ENCODE measurements at regions not wholly inside any gene's neighbourhood (a gene's known extent, or its start where the extent isn't known, plus 50 kb on each side); places are given as distances from the start of the nearest gene placed in this dataset.
"Not testable (repeated sequence)": the region's sequence is repeated elsewhere in the genome, so short reads cannot be mapped to it uniquely, and the experiment has no call there.

GRCh38 chr4:12446256-12446655 lies 1017.6 kb upstream of the HS3ST1 start:
- H3K27ac Mint-ChIP-seq, result no peak overlapping the region
- H3K27me3 Mint-ChIP-seq, result no peaks in the 10 kb centered on the region
- DNase-seq, result no peak
- Histone ChIP-seq H3K4me3 (ENCODE audit: low read length) (no peak overlapping the region), H3K9me3 (ENCODE audit: low read length) (no peaks in the 10 kb centered on the region), H3K36me3 (ENCODE audit: insufficient read depth, low read length) (no peaks in the 10 kb centered on the region), H3K4me1 (ENCODE audit: insufficient read depth, low read length) (no peaks in the 10 kb centered on the region), H3K27me3 (ENCODE audit: insufficient read depth, low read length, poor library complexity, severe bottlenecking) (no peaks in the 10 kb centered on the region), H3K27ac (ENCODE audit: low read depth, low read length) (no peak overlapping the region)
- H3K4me1 Mint-ChIP-seq, result no peaks in the 10 kb centered on the region
- no peak overlapping the region for H3K4me3 Mint-ChIP-seq
- peaks cover 11 to 28% (median 17%) of the 10 kb centered on the region in 5 donors for H3K9me3 Mint-ChIP-seq
- no peaks in the 10 kb centered on the region for H3K36me3 Mint-ChIP-seq
- ChIA-PET CTCF (no interaction called here), POLR2A (no interaction called here)

GRCh38 chr4:12445711-12446235 lies 1017.1 kb upstream of the HS3ST1 start:
- Mint-ChIP-seq H3K4me1 (no peaks in the 10 kb centered on the region), H3K36me3 (no peaks in the 10 kb centered on the region), H3K4me3 (no peak overlapping the region), H3K27ac (no peak overlapping the region), H3K27me3 (no peaks in the 10 kb centered on the region), H3K9me3 (peaks cover 8 to 28% (median 16%) of the 10 kb centered on the region in 5 donors)
- Histone ChIP-seq H3K9me3 (ENCODE audit: low read length) (no peaks in the 10 kb centered on the region), H3K27ac (ENCODE audit: low read depth, low read length) (no peak overlapping the region), H3K4me1 (ENCODE audit: insufficient read depth, low read length) (no peaks in the 10 kb centered on the region), H3K4me3 (ENCODE audit: low read length) (no peak overlapping the region), H3K27me3 (ENCODE audit: insufficient read depth, low read length, poor library complexity, severe bottlenecking) (no peaks in the 10 kb centered on the region), H3K36me3 (ENCODE audit: insufficient read depth, low read length) (no peaks in the 10 kb centered on the region)
- CTCF ChIA-PET, result no interaction called here
- POLR2A ChIA-PET, result no interaction called here
- no peak for DNase-seq

GRCh38 chr4:12439633-12440305 lies 1011.1 kb upstream of the HS3ST1 start:
- POLR2A ChIA-PET, result no interaction called here
- H3K27me3 ChIP-seq (ENCODE audit: insufficient read depth, low read length, poor library complexity, severe bottlenecking), result no peaks in the 10 kb centered on the region
- no peak overlapping the region for H3K27ac ChIP-seq (ENCODE audit: low read depth, low read length)
- Mint-ChIP-seq H3K4me3 (no peak overlapping the region), H3K36me3 (no peaks in the 10 kb centered on the region), H3K9me3 (peaks cover 2 to 17% (median 5%) of the 10 kb centered on the region in 5 donors), H3K27me3 (no peaks in the 10 kb centered on the region), H3K27ac (no peak overlapping the region), H3K4me1 (no peaks in the 10 kb centered on the region)
- CTCF ChIA-PET, result no interaction called here
- H3K9me3 ChIP-seq (ENCODE audit: low read length), result no peaks in the 10 kb centered on the region
- H3K36me3 ChIP-seq (ENCODE audit: insufficient read depth, low read length), result no peaks in the 10 kb centered on the region
- no peak overlapping the region for H3K4me3 ChIP-seq (ENCODE audit: low read length)
- no peak for DNase-seq
- H3K4me1 ChIP-seq (ENCODE audit: insufficient read depth, low read length), result no peaks in the 10 kb centered on the region

- H3K4me1 ChIP-seq (ENCODE audit: insufficient read depth, low read length); H3K36me3 Mint-ChIP-seq; DNase-seq; H3K9me3 ChIP-seq (ENCODE audit: low read length); H3K4me3 ChIP-seq (ENCODE audit: low read length); H3K4me1 Mint-ChIP-seq; POLR2A ChIA-PET; H3K27me3 Mint-ChIP-seq; H3K36me3 ChIP-seq (ENCODE audit: insufficient read depth, low read length); CTCF ChIA-PET; H3K27me3 ChIP-seq (ENCODE audit: insufficient read depth, low read length, poor library complexity, severe bottlenecking); H3K27ac ChIP-seq (ENCODE audit: low read depth, low read length); H3K4me3 Mint-ChIP-seq; H3K27ac Mint-ChIP-seq: not testable (repeated sequence)
- peaks cover 6 to 12% (median 11%) of the 10 kb centered on the region in 5 donors for H3K9me3 Mint-ChIP-seq
Observed at GRCh38 chr4:12431259-12431658, 1002.6 kb upstream of the HS3ST1 start.

- Mint-ChIP-seq H3K27ac (no peak overlapping the region), H3K27me3 (no peaks in the 10 kb centered on the region), H3K4me3 (no peak overlapping the region), H3K36me3 (no peaks in the 10 kb centered on the region), H3K4me1 (no peaks in the 10 kb centered on the region), H3K9me3 (peaks cover 0 to 7% (median 6%) of the 10 kb centered on the region in 5 donors)
- ChIA-PET CTCF (no interaction called here), POLR2A (no interaction called here)
- no peak overlapping the region for H3K4me3 ChIP-seq (ENCODE audit: low read length)
- no peaks in the 10 kb centered on the region for H3K36me3 ChIP-seq (ENCODE audit: insufficient read depth, low read length)
- H3K9me3 ChIP-seq (ENCODE audit: low read length), result no peaks in the 10 kb centered on the region
- DNase-seq, result no peak
- H3K4me1 ChIP-seq (ENCODE audit: insufficient read depth, low read length), result no peaks in the 10 kb centered on the region
- H3K27ac ChIP-seq (ENCODE audit: low read depth, low read length), result no peak overlapping the region
- no peaks in the 10 kb centered on the region for H3K27me3 ChIP-seq (ENCODE audit: insufficient read depth, low read length, poor library complexity, severe bottlenecking)
Observed at GRCh38 chr4:12421364-12421763, 992.7 kb upstream of the HS3ST1 start.

- Histone ChIP-seq H3K36me3 (ENCODE audit: insufficient read depth, low read length) (no peaks in the 10 kb centered on the region), H3K9me3 (ENCODE audit: low read length) (no peaks in the 10 kb centered on the region), H3K4me1 (ENCODE audit: insufficient read depth, low read length) (no peaks in the 10 kb centered on the region), H3K4me3 (ENCODE audit: low read length) (no peak overlapping the region), H3K27ac (ENCODE audit: low read depth, low read length) (no peak overlapping the region), H3K27me3 (ENCODE audit: insufficient read depth, low read length, poor library complexity, severe bottlenecking) (no peaks in the 10 kb centered on the region)
- ChIA-PET CTCF (no interaction called here), POLR2A (no interaction called here)
- H3K4me1 Mint-ChIP-seq, result no peaks in the 10 kb centered on the region
- no peak overlapping the region for H3K27ac Mint-ChIP-seq
- no peaks in the 10 kb centered on the region for H3K36me3 Mint-ChIP-seq
- H3K9me3 Mint-ChIP-seq, result peaks cover 3 to 17% (median 8%) of the 10 kb centered on the region in 5 donors
- no peak overlapping the region for H3K4me3 Mint-ChIP-seq
- H3K27me3 Mint-ChIP-seq, result no peaks in the 10 kb centered on the region
- DNase-seq, result no peak
Observed at GRCh38 chr4:12416755-12417154, 988.1 kb upstream of the HS3ST1 start.

- H3K9me3 ChIP-seq (ENCODE audit: low read length), result no peaks in the 10 kb centered on the region
- Mint-ChIP-seq H3K27me3 (no peaks in the 10 kb centered on the region), H3K36me3 (no peaks in the 10 kb centered on the region), H3K27ac (no peak overlapping the region), H3K9me3 (peaks cover 3 to 17% (median 8%) of the 10 kb centered on the region in 5 donors), H3K4me1 (no peaks in the 10 kb centered on the region), H3K4me3 (no peak overlapping the region)
- no peak for DNase-seq
- no peaks in the 10 kb centered on the region for H3K27me3 ChIP-seq (ENCODE audit: insufficient read depth, low read length, poor library complexity, severe bottlenecking)
- CTCF ChIA-PET, result no interaction called here
- no peaks in the 10 kb centered on the region for H3K4me1 ChIP-seq (ENCODE audit: insufficient read depth, low read length)
- no peak overlapping the region for H3K27ac ChIP-seq (ENCODE audit: low read depth, low read length)
- H3K4me3 ChIP-seq (ENCODE audit: low read length), result no peak overlapping the region
- no peaks in the 10 kb centered on the region for H3K36me3 ChIP-seq (ENCODE audit: insufficient read depth, low read length)
- POLR2A ChIA-PET, result no interaction called here
Observed at GRCh38 chr4:12414181-12414812, 985.6 kb upstream of the HS3ST1 start.

GRCh38 chr4:12411072-12411471 lies 982.4 kb upstream of the HS3ST1 start:
- Mint-ChIP-seq H3K27me3 (no peaks in the 10 kb centered on the region), H3K27ac (no peak overlapping the region), H3K4me3 (no peak overlapping the region), H3K4me1 (no peaks in the 10 kb centered on the region), H3K9me3 (peaks cover 2 to 24% (median 8%) of the 10 kb centered on the region in 5 donors), H3K36me3 (no peaks in the 10 kb centered on the region)
- no peaks in the 10 kb centered on the region for H3K4me1 ChIP-seq (ENCODE audit: insufficient read depth, low read length)
- CTCF ChIA-PET, result no interaction called here
- no peaks in the 10 kb centered on the region for H3K27me3 ChIP-seq (ENCODE audit: insufficient read depth, low read length, poor library complexity, severe bottlenecking)
- no peak overlapping the region for H3K4me3 ChIP-seq (ENCODE audit: low read length)
- no peak overlapping the region for H3K27ac ChIP-seq (ENCODE audit: low read depth, low read length)
- no peak for DNase-seq
- H3K9me3 ChIP-seq (ENCODE audit: low read length), result no peaks in the 10 kb centered on the region
- POLR2A ChIA-PET, result no interaction called here
- H3K36me3 ChIP-seq (ENCODE audit: insufficient read depth, low read length), result no peaks in the 10 kb centered on the region
